ENCODE measurements at regions not wholly inside any gene's neighbourhood (a gene's known extent, or its start where the extent isn't known, plus 50 kb on each side); places are given as distances from the start of the nearest gene placed in this dataset.

DNA sequence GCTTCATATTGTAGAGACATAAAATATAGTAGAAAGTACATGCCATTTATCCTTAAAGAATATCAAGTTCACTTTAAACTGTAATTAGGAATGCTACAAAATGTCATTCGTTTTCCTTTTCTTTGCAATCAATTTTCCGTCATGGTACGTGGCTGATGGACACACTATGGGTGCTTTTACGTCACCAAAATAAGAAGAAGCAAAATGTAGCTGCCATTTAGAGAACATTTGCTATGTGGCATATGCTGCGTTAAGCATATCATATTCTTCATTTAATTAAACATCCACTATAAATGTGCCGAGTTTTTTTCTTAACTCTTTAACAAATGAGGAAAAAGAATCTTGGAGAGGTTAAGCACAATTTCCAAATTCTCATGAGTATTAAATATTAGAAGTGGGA is 1358.5 kb upstream of the NXPH2 start:
- TF ChIP-seq LARP7 (IDR thresholded peaks at IDR 0.05) (no peak), HES1 (IDR thresholded peaks at IDR 0.05; ENCODE audit: low read depth) (no peak), KLF6 (CRISPR knock-in tag; IDR thresholded peaks at IDR 0.05; ENCODE audit: borderline replicate concordance) (no peak), ZNF316 (IDR thresholded peaks at IDR 0.05) (no peak), POLR2AphosphoS5 (IDR thresholded peaks at IDR 0.05; ENCODE audit: control insufficient read depth, insufficient read depth, low read depth, low read length) (no peak), ZFP36 (IDR thresholded peaks at IDR 0.05; ENCODE audit: low read depth, low read length, partially characterized antibody) (no peak), HNRNPK (IDR thresholded peaks at IDR 0.05; ENCODE audit: low read depth, low read length, poor library complexity, severe bottlenecking) (no peak), NONO (IDR thresholded peaks at IDR 0.05; ENCODE audit: low read depth in 2 of 2, low read length in 1 of 2) (no peak)
- TF ChIP-seq, protein P1, sequence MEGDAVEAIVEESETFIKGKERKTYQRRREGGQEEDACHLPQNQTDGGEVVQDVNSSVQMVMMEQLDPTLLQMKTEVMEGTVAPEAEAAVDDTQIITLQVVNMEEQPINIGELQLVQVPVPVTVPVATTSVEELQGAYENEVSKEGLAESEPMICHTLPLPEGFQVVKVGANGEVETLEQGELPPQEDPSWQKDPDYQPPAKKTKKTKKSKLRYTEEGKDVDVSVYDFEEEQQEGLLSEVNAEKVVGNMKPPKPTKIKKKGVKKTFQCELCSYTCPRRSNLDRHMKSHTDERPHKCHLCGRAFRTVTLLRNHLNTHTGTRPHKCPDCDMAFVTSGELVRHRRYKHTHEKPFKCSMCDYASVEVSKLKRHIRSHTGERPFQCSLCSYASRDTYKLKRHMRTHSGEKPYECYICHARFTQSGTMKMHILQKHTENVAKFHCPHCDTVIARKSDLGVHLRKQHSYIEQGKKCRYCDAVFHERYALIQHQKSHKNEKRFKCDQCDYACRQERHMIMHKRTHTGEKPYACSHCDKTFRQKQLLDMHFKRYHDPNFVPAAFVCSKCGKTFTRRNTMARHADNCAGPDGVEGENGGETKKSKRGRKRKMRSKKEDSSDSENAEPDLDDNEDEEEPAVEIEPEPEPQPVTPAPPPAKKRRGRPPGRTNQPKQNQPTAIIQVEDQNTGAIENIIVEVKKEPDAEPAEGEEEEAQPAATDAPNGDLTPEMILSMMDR (IDR thresholded peaks at IDR 0.05 in 2 of 3, conservative IDR thresholded peaks at IDR 0.05 in 1 of 3; ENCODE audit: insufficient read depth in 2 of 3, low read depth in 1 of 3, low read length in 3 of 3) = no peak
